KOPT-K1 (cell line): ENCODE measurements at regions not wholly inside any gene's neighbourhood (a gene's known extent, or its start where the extent isn't known, plus 50 kb on each side); places are given as distances from the start of the nearest gene placed in this dataset.
"Not testable (repeated sequence)": the region's sequence is repeated elsewhere in the genome, so short reads cannot be mapped to it uniquely, and the experiment has no call there.

Experiments
- H3K27ac ChIP-seq: fragments of 200-600 bp; sonication (generic); 2 replicates; pipeline ENCODE4 v1.5.1; 2016; ENCODE audit warnings: antibody characterized with exemption, mild to moderate bottlenecking, low read depth, low read length; ENCODE audit not compliant: poor library complexity, severe bottlenecking
- H3K36me3 ChIP-seq: fragments of 200-600 bp; sonication (generic); 2 replicates; pipeline ENCODE4 v1.5.1; 2017; ENCODE audit warnings: antibody characterized with exemption, mild to moderate bottlenecking, low read length, moderate library complexity; ENCODE audit not compliant: insufficient read depth
- H3K9me3 ChIP-seq: fragments of 200-600 bp; sonication (generic); 2 replicates; pipeline ENCODE4 v1.5.1; 2017; ENCODE audit warnings: antibody characterized with exemption, low read length, mild to moderate bottlenecking; ENCODE audit not compliant: insufficient read depth, poor library complexity, severe bottlenecking

GRCh38 chr4:60655356-60655755, 544.8 kb upstream of the ADGRL3 start:
- H3K36me3 ChIP-seq, result no peaks in the 10 kb centered on the region
- H3K27ac ChIP-seq, result no peak overlapping the region

DNA sequence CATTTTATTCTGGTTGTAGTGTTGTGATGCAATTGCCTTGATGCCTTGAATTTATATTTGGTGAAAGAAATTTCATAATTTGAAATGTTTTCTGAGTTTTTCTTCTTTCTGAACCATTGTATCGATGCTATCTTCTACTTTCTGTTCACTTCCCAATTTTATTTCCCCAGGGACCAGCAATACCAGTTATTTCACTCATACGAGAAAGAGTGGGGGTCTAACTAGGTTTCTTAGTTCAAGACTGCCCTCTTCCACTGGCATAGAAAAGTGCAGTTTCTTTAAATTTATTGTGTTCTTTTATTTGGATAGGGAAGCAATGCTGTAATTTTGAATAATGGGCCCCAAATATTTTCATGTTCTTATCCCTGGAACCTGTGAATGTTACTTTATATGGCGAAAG, 544.0 kb upstream of the ADGRL3 start:
- no peaks in the 10 kb centered on the region for H3K9me3 ChIP-seq

More at GRCh38 chr4:60655356-60655755, 544.8 kb upstream of the ADGRL3 start:
- H3K9me3 ChIP-seq, result no peaks in the 10 kb centered on the region

GRCh38 chr4:60657041-60657440, 543.1 kb upstream of the ADGRL3 start:
- Histone ChIP-seq H3K27ac (no peak overlapping the region), H3K36me3 (no peaks in the 10 kb centered on the region), H3K9me3 (no peaks in the 10 kb centered on the region)

More for the DNA sequence above, 544.0 kb upstream of the ADGRL3 start:
- no peaks in the 10 kb centered on the region for H3K36me3 ChIP-seq
- no peak overlapping the region for H3K27ac ChIP-seq

- no peak overlapping the region for H3K27ac ChIP-seq
- H3K9me3 ChIP-seq, result no peaks in the 10 kb centered on the region
- no peaks in the 10 kb centered on the region for H3K36me3 ChIP-seq
These were observed 542.3 kb upstream of the ADGRL3 start for GRCh38 chr4:60657807-60658206.

DNA sequence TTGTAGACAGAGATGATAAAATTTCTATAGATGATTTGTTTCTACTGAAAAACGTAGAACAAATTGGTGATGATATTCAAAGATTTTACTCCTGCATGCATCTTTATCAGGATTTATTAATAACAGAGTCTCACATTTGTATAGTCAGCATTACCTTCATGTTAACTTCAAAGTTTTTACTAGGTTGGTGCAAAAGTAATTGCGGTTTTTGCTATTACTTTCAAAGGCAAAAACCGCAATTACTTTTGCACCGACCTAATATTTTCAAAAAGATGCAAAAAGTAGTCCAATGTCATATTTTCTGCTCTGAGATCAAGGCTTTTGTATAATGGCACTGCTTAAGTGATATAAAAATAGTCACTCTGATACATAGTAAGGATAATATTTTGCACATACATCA, 536.4 kb upstream of the ADGRL3 start:
- no peaks in the 10 kb centered on the region for H3K36me3 ChIP-seq
- H3K9me3 ChIP-seq, result no peaks in the 10 kb centered on the region
- no peak overlapping the region for H3K27ac ChIP-seq

GRCh38 chr4:60682901-60683300, 517.2 kb upstream of the ADGRL3 start:
- H3K36me3 ChIP-seq, result no peaks in the 10 kb centered on the region
- no peaks in the 10 kb centered on the region for H3K9me3 ChIP-seq
- H3K27ac ChIP-seq, result no peak overlapping the region

DNA sequence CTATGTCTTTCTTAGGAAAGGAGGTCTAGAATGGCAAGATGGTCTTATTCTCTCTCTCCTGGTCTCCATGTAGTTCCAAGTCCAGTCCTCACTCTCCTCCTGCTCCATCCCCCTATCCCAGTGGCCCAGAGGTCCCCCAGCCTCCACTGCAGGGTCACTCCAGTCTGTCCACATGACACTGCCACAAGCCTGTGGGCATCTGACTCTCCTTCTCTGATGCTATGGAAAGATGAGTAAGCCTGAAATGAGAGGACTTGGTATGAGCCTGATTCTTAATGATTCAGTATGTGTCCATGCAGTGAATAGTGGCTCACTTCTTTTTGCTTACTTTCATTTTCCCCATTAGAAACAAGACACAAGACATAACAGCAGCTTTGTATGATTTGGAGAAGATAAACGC, 516.8 kb upstream of the ADGRL3 start:
- no peak overlapping the region for H3K27ac ChIP-seq
- H3K9me3 ChIP-seq, result no peaks in the 10 kb centered on the region
- H3K36me3 ChIP-seq, result no peaks in the 10 kb centered on the region

GRCh38 chr4:60683973-60684372, 516.2 kb upstream of the ADGRL3 start:
- Histone ChIP-seq H3K9me3 (no peaks in the 10 kb centered on the region), H3K36me3 (no peaks in the 10 kb centered on the region), H3K27ac (no peak overlapping the region)

DNA sequence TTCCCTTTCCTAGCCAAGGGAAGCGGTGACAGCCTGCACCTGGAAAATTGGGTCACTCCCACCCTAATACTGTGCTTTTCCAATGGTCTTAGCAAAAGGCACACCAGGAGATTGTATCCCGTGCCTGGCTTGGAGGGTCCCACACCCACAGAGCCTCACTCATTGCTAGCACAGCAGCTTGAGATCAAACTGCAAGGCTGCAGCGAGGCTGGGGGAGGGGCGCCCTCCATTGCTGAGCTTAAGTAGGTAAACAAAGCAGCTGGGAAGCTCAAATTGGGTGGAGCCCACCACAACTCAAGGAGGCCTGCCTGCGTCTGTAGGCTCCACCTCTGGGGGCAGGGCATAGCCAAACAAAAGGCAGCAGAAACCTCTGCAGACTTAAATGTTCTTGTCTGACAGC, 504.1 kb upstream of the ADGRL3 start:
- not testable (repeated sequence) for H3K36me3 ChIP-seq, H3K27ac ChIP-seq, H3K9me3 ChIP-seq

DNA sequence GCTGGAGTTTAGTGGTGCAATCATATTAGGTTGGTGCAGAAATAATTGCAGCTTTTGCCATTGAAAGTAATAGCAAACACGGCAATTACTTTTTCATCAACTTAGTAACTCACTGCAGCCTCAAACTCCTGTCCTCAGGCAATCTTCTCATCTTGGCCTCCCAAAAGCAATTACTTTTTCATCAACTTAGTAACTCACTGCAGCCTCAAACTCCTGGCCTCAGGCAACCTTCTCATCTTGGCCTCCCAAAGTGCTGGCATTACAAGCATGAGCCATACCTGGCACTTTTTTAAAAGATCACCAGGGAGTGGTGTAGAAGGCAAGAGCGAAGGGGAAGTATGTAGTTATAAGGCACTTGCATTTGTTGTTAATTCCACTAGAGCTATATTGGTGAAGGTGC, 491.1 kb upstream of the ADGRL3 start:
- no peaks in the 10 kb centered on the region for H3K9me3 ChIP-seq
- H3K36me3 ChIP-seq, result no peaks in the 10 kb centered on the region
- H3K27ac ChIP-seq, result no peak overlapping the region

DNA sequence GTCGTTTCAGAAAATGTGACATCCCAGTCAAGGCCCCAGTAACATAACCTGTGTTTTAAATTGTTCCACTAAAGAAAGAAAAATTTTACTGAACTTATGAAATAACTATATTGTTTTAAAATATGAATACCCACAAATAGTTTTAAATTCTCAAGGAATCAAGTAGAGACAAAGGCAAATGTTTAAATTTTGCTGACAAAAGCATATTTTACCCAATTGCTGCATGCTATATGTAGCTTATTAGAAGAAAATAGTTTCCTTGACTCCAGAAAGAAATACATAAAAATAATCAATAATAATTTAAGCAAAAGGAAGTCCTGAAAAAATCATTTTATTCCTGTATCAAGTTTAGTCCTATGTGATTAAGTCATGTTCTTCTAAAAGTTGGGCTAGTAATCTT, 481.3 kb upstream of the ADGRL3 start:
- Histone ChIP-seq H3K27ac (no peak overlapping the region), H3K9me3 (no peaks in the 10 kb centered on the region), H3K36me3 (no peaks in the 10 kb centered on the region)

- Histone ChIP-seq H3K36me3 (no peaks in the 10 kb centered on the region), H3K27ac (no peak overlapping the region), H3K9me3 (no peaks in the 10 kb centered on the region)
These were observed 478.4 kb upstream of the ADGRL3 start for GRCh38 chr4:60721685-60722084.

- Histone ChIP-seq H3K36me3 (no peaks in the 10 kb centered on the region), H3K27ac (no peak overlapping the region), H3K9me3 (no peaks in the 10 kb centered on the region)
These were observed 476.3 kb upstream of the ADGRL3 start for GRCh38 chr4:60723796-60724195.

GRCh38 chr4:60724623-60725022, 475.5 kb upstream of the ADGRL3 start:
- Histone ChIP-seq H3K36me3 (no peaks in the 10 kb centered on the region), H3K9me3 (no peaks in the 10 kb centered on the region), H3K27ac (no peak overlapping the region)

DNA sequence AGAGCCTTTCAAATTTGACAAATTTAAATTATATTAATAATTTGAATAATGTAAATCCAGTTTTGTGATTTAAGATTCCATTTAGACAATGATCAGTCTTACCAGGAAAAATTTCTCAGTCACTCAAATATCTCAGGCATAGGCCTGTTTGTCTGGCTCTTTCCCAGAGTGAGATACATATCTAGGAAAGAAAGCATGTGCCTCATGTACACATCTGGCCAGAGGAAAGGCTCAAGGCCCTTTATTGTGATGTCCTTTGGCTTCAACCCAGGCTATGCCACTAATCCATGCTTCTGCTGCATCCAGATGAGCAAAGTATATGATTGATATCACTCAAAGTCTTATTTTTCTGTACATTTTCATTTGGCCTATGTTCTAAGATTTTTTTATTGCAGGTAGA, 473.3 kb upstream of the ADGRL3 start:
- Histone ChIP-seq H3K36me3 (no peaks in the 10 kb centered on the region), H3K27ac (no peak overlapping the region), H3K9me3 (no peaks in the 10 kb centered on the region)

GRCh38 chr4:60729194-60729593, 470.9 kb upstream of the ADGRL3 start:
- Histone ChIP-seq H3K9me3 (no peaks in the 10 kb centered on the region), H3K36me3 (no peaks in the 10 kb centered on the region), H3K27ac (no peak overlapping the region)

- H3K9me3 ChIP-seq, H3K36me3 ChIP-seq, H3K27ac ChIP-seq: not testable (repeated sequence)
These were observed 470.4 kb upstream of the ADGRL3 start for GRCh38 chr4:60729764-60730163.
